GM23338 (cell line): ENCODE measurements at regions not wholly inside any gene's neighbourhood (a gene's known extent, or its start where the extent isn't known, plus 50 kb on each side); places are given as distances from the start of the nearest gene placed in this dataset.

Experiments
- CREB1 ChIP-seq: fragments of 250-450 bp; sonication (Bioruptor Pico); IDR thresholded peaks from 2 replicates; pipeline ENCODE4 v1.5.0; 2020; ENCODE audit warnings: low read depth, mild to moderate bottlenecking, moderate library complexity
- CTCF ChIP-seq, 2 experiments: fragments of 200-600 bp in 1 of 2; sonication (generic) in 1 of 2; conservative IDR thresholded peaks; 2 replicates each; pipeline versions ENCODE4 v1.5.1 to v1.6.1; 2016 to 2017; ENCODE audit warnings: antibody characterized with exemption in 2 of 2, low read depth in 2 of 2, mild to moderate bottlenecking in 2 of 2, moderate library complexity in 1 of 2
- ETS1 ChIP-seq: IDR thresholded peaks from 2 replicates; pipeline ENCODE4 v1.6.1; 2016; ENCODE audit warnings: antibody characterized with exemption
- EZH2 ChIP-seq: fragments of 200-600 bp; sonication (generic); IDR thresholded peaks from one replicate; pipeline ENCODE4 v1.8.0; 2017; ENCODE audit warnings: antibody characterized with exemption, mild to moderate bottlenecking, low read depth; ENCODE audit not compliant: unreplicated experiment
- EZH2phosphoT487 ChIP-seq: fragments of 200-600 bp; sonication (generic); IDR thresholded peaks from one replicate; pipeline ENCODE4 v1.8.1; 2018; ENCODE audit warnings: antibody characterized with exemption; ENCODE audit not compliant: unreplicated experiment
- JUNB ChIP-seq: IDR thresholded peaks from one replicate; pipeline ENCODE4 v1.6.1; 2016; ENCODE audit warnings: antibody characterized with exemption; ENCODE audit not compliant: unreplicated experiment
- NANOG ChIP-seq: IDR thresholded peaks from 2 replicates; pipeline ENCODE4 v1.6.1; 2016; ENCODE audit warnings: antibody characterized with exemption, borderline replicate concordance
- POLR2AphosphoS5 ChIP-seq: IDR thresholded peaks from 2 replicates; pipeline ENCODE4 v1.6.1; 2016; ENCODE audit warnings: antibody characterized with exemption, low read depth
- REST ChIP-seq: IDR thresholded peaks from one replicate; pipeline ENCODE4 v1.6.1; 2018; ENCODE audit warnings: antibody characterized with exemption; ENCODE audit not compliant: unreplicated experiment
- STAT1 ChIP-seq: IDR thresholded peaks from one replicate; pipeline ENCODE4 v1.6.1; 2016; ENCODE audit warnings: antibody characterized with exemption; ENCODE audit not compliant: unreplicated experiment
- ZNF114 ChIP-seq: fragments of 250-450 bp; sonication (Bioruptor Pico); IDR thresholded peaks from 2 replicates; pipeline ENCODE4 v1.5.0; 2020; ENCODE audit warnings: mild to moderate bottlenecking, moderate library complexity
- ZNF331 ChIP-seq: fragments of 250-450 bp; sonication (Bioruptor Pico); IDR thresholded peaks from 2 replicates; pipeline ENCODE4 v1.5.0; 2020; ENCODE audit warnings: low read depth, mild to moderate bottlenecking, moderate library complexity
- ZNF462 ChIP-seq: fragments of 250-450 bp; sonication (Bioruptor Pico); IDR thresholded peaks from 2 replicates; pipeline ENCODE4 v1.5.0; 2020; ENCODE audit warnings: mild to moderate bottlenecking, moderate library complexity

GRCh38 chr4:1485280-1485679 lies 79.0 kb upstream of the NKX1-1 start:
- TF ChIP-seq CTCF (conservative IDR thresholded peaks at IDR 0.05; ENCODE audit: low read depth in 2 of 2) (no peak), POLR2AphosphoS5 (no peak), EZH2phosphoT487 (no peak), EZH2 (no peak), CREB1 (CRISPR knock-in tag) (no peak), REST (no peak), ZNF114 (CRISPR knock-in tag) (no peak), JUNB (no peak), NANOG (no peak), ETS1 (no peak), ZNF331 (CRISPR knock-in tag) (no peak), ZNF462 (CRISPR knock-in tag) (no peak), STAT1 (no peak)
